Activated T-helper 1 cell treated with anti-CD3 and anti-CD28 coated beads, Interleukin-12 subunit alpha, Interleukin-12 subunit beta, Interleukin-2, Interleukin-4 antibody, amounts not matched to agents 30 ng/mL and 10 ng/mL and 1 ng/mL, durations not matched to agents 14 hours and 24 hours and 36 hours (primary cell): ENCODE measurements at regions not wholly inside any gene's neighbourhood (a gene's known extent, or its start where the extent isn't known, plus 50 kb on each side); places are given as distances from the start of the nearest gene placed in this dataset.
"Not testable (repeated sequence)": the region's sequence is repeated elsewhere in the genome, so short reads cannot be mapped to it uniquely, and the experiment has no call there.

Source experiments
- DNase-seq: peaks from one replicate; pipeline ENCODE4 v3.0.0; 2021; ENCODE audit warnings: low spot score
- H3K27ac Mint-ChIP-seq: one replicate; pipeline ENCODE4 v1.8.0; 2021; ENCODE audit warnings: mild to moderate bottlenecking, mixed read lengths
- H3K27me3 Mint-ChIP-seq: one replicate; pipeline ENCODE4 v1.8.0; 2022; ENCODE audit warnings: mild to moderate bottlenecking, moderate library complexity, mixed read lengths; ENCODE audit not compliant: insufficient read depth
- H3K36me3 Mint-ChIP-seq: one replicate; pipeline ENCODE4 v1.8.0; 2021; ENCODE audit warnings: low read depth, mixed read lengths
- H3K4me1 Mint-ChIP-seq: one replicate; pipeline ENCODE4 v1.8.0; 2021; ENCODE audit warnings: low read depth, mixed read lengths
- H3K4me3 Mint-ChIP-seq: one replicate; pipeline ENCODE4 v1.8.0; 2021; ENCODE audit warnings: mild to moderate bottlenecking, moderate library complexity, mixed read lengths
- H3K9me3 Mint-ChIP-seq: one replicate; pipeline ENCODE4 v1.8.0; 2021; ENCODE audit warnings: mixed read lengths
- intact Hi-C: fragments of 100-400 bp; cut with micrococcal nuclease; formaldehyde crosslinking; loops from one replicate; pipeline ENCODE4 v1.15.1; 2024

DNA sequence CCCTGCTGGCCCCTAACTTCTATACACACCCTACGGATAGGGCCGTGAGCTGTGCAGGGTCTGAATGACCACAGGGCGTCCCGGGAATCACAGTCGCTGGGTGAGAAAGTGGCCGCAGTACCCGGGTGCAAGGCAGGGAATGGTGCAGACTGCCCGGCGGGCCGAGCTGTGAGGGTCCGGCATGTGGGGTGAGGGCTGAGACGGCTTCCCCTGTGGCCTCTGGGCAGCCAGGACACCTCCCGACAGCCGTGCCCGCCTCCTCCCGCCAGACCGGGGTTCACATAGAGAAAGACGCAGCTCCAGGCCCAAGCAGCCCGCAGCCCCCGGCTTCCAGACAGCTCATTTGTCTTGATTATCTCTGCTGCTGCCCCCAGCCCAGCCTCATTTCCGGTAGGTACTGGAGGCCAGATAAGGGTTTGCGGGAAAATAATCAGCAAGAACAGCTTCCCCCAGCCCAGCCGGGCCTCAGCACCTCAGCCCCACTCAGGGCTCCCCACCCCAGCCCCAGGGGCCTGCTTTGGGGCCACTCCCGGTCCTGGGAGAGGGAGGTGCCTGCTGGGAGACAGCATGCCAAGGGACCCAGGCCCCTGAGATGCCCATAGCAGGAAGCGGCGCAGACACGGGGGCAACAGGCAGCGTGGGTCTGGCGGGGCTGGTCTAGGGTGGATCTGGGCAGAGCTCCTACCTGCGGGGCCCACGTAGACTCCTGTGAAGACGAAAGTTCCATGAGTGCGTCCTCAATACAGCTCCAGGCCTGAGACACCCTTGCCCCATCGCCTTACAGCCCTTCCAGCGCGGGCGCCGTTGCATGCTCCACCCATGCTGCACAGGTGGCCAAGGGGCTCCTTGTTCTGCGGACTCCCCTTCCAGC lies 123.1 kb downstream of the BRD1 start:
- H3K4me3 Mint-ChIP-seq, result no peak overlapping the region
- intact Hi-C loops, result no loop called here
- H3K4me1 Mint-ChIP-seq, result no peaks in the 10 kb centered on the region
- no peak for DNase-seq
- no peaks in the 10 kb centered on the region for H3K36me3 Mint-ChIP-seq
- H3K27ac Mint-ChIP-seq, result no peak overlapping the region
- peaks cover 11% of the 10 kb centered on the region for H3K27me3 Mint-ChIP-seq
- peaks cover 13% of the 10 kb centered on the region for H3K9me3 Mint-ChIP-seq

- no peaks in the 10 kb centered on the region for H3K4me1 Mint-ChIP-seq
- peaks cover 13% of the 10 kb centered on the region for H3K9me3 Mint-ChIP-seq
- H3K27me3 Mint-ChIP-seq, result peaks cover 11% of the 10 kb centered on the region
- no peak for DNase-seq
- H3K36me3 Mint-ChIP-seq, result no peaks in the 10 kb centered on the region
- intact Hi-C loops, result no loop called here
- no peak overlapping the region for H3K4me3 Mint-ChIP-seq
- H3K27ac Mint-ChIP-seq, result no peak overlapping the region
Measured at GRCh38 chr22:49703990-49704344, 123.7 kb downstream of the BRD1 start.

DNA sequence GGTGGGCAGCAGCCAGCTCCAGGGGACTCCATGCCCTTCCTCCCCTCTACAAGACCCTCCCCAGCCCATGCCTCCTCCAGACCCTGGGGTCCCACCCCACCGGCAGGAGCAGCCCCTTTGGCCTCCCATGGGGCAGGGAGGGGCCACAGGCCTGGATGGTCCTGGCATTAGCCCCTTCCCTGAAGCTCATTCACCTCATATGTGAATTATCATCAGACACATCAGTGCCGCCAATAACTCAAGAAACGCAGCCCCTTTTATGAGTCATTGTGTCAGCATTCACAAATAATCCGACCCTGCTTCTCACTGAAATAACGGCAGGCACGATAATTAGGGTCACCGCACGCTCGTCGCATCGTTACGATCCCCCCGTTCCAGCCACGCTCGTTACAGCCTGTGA lies 124.2 kb downstream of the BRD1 start:
- no peaks in the 10 kb centered on the region for H3K36me3 Mint-ChIP-seq
- H3K27ac Mint-ChIP-seq, result no peak overlapping the region
- H3K4me3 Mint-ChIP-seq, result no peak overlapping the region
- intact Hi-C loops, result no loop called here
- no peak for DNase-seq
- peaks cover 11% of the 10 kb centered on the region for H3K27me3 Mint-ChIP-seq
- H3K9me3 Mint-ChIP-seq, result peaks cover 13% of the 10 kb centered on the region
- H3K4me1 Mint-ChIP-seq, result no peaks in the 10 kb centered on the region

DNA sequence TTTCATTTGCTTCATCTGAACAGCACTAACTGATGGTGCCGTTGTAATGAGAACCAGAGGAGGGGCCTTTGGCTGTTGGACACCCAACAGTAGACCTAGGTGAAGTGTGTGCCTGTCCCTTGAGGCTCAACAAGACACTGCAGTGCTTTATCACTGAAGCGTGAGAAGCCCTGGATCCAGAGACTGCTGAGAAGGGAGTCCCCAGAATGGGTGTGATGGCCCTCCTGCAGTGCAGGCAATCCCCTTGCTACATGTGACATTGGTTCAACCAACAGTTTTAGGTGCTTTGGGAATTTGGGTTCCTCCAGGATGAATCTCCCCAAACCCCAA lies 125.6 kb downstream of the BRD1 start:
- no peak for DNase-seq
- H3K4me3 Mint-ChIP-seq, result no peak overlapping the region
- H3K4me1 Mint-ChIP-seq, result no peaks in the 10 kb centered on the region
- intact Hi-C loops, result no loop called here
- H3K27me3 Mint-ChIP-seq, result peaks cover 8% of the 10 kb centered on the region
- H3K9me3 Mint-ChIP-seq, result peaks cover 23% of the 10 kb centered on the region
- no peak overlapping the region for H3K27ac Mint-ChIP-seq
- no peaks in the 10 kb centered on the region for H3K36me3 Mint-ChIP-seq

DNA sequence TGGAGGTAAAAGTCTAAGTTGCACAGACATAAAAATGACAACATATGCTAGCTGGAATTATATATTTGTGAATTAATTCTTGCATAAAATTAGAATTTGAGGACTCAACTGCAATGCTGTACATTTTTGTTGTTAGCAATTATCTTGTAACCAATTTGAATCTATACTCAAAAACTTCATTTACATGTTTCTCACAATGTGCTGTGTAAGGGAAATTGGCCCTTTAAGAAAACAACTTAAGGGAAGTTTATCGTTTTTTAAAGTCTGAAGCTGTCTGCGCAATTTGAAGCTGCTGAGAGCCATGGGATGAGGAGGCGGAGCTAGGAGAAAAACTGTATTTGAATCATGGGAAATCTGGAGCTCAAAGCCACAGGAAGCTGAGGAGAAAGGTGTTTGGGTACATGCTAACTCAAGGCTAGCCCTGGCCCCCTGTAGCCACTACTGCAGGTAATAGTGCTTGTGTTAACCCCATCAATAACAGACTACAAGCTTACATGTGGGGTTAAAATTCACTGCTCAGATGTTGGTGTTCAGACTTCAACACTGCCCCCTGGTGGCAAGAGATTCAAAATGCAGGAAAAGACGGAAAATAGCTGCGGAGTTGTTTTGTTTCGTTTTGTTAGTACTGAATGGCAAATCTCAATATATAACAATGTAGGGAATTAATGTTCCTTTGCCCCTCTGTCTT lies 126.1 kb downstream of the BRD1 start:
- Mint-ChIP-seq H3K27ac (no peak overlapping the region), H3K36me3 (no peaks in the 10 kb centered on the region), H3K27me3 (peaks cover 6% of the 10 kb centered on the region), H3K9me3 (peaks cover 25% of the 10 kb centered on the region), H3K4me3 (no peak overlapping the region), H3K4me1 (no peaks in the 10 kb centered on the region)
- intact Hi-C loops, result no loop called here
- DNase-seq, result no peak

DNA sequence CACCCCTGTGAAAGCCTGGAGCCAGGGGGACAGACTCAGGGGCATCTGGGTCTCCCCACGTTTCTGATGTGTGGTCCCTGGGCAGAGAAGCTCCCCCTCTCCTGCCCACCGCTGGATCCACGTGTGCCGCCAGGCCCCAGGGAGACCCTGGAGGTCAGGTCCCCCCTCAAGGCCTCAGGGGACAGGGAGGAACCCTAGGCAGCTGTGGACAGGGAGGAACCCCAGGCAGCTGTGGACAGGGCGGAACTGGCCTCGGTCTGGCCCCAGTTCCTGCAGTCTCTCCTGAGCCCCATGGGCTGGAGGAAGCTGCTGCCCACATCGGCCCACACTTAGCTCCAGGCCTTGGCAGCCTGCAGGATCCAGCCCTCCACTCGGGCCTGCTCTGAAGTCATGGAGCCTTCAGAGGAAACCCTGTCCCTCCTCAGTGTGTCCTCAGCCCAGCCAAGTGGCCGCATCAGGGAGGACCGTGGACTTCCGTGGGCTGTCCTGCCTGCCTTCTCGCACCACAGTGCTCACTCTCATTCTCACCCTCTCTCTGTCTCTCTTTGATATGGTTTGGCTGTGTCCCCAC lies 127.7 kb downstream of the BRD1 start:
- no peak for DNase-seq
- H3K9me3 Mint-ChIP-seq, result peaks cover 25% of the 10 kb centered on the region
- no peaks in the 10 kb centered on the region for H3K4me1 Mint-ChIP-seq
- peaks cover 2% of the 10 kb centered on the region for H3K27me3 Mint-ChIP-seq
- no peak overlapping the region for H3K4me3 Mint-ChIP-seq
- no peaks in the 10 kb centered on the region for H3K36me3 Mint-ChIP-seq
- no peak overlapping the region for H3K27ac Mint-ChIP-seq
- intact Hi-C loops, result no loop called here

DNA sequence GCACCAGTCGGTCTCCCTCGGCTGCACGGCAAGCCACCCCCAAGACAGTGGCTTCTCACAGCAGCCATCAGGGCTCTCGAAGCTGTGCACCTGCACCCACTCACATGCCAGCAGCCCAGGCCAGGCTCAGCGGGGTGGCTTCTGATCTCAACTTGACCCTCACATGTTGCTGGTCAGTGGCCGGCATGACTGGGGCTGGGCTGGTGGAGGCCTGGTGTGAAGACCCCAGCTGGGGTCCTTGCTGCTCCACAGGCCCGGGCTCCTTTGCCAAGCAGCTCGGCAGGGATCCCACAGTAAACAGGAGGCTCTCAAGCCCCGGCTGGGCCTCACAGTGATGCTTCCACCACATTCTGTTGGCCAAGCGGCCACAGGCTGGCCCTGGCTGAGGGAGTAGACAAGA lies 128.2 kb downstream of the BRD1 start:
- Mint-ChIP-seq H3K4me3 (no peak overlapping the region), H3K9me3 (peaks cover 25% of the 10 kb centered on the region), H3K4me1 (no peaks in the 10 kb centered on the region), H3K36me3 (no peaks in the 10 kb centered on the region), H3K27me3 (peaks cover 2% of the 10 kb centered on the region), H3K27ac (no peak overlapping the region)
- intact Hi-C loops, result no loop called here
- DNase-seq, result no peak

- H3K27me3 Mint-ChIP-seq, H3K36me3 Mint-ChIP-seq, DNase-seq, H3K4me3 Mint-ChIP-seq, H3K27ac Mint-ChIP-seq, H3K4me1 Mint-ChIP-seq, intact Hi-C loops: not testable (repeated sequence)
- peaks cover 25% of the 10 kb centered on the region for H3K9me3 Mint-ChIP-seq
Measured at GRCh38 chr22:49698616-49699015, 129.1 kb downstream of the BRD1 start.

- peaks cover 20% of the 10 kb centered on the region for H3K9me3 Mint-ChIP-seq
- peaks cover 2% of the 10 kb centered on the region for H3K27me3 Mint-ChIP-seq
- H3K27ac Mint-ChIP-seq, result no peak overlapping the region
- no peaks in the 10 kb centered on the region for H3K4me1 Mint-ChIP-seq
- no peak overlapping the region for H3K4me3 Mint-ChIP-seq
- intact Hi-C loops, result no loop called here
- no peak for DNase-seq
- no peaks in the 10 kb centered on the region for H3K36me3 Mint-ChIP-seq
Measured at GRCh38 chr22:49697047-49697446, 130.6 kb downstream of the BRD1 start.

DNA sequence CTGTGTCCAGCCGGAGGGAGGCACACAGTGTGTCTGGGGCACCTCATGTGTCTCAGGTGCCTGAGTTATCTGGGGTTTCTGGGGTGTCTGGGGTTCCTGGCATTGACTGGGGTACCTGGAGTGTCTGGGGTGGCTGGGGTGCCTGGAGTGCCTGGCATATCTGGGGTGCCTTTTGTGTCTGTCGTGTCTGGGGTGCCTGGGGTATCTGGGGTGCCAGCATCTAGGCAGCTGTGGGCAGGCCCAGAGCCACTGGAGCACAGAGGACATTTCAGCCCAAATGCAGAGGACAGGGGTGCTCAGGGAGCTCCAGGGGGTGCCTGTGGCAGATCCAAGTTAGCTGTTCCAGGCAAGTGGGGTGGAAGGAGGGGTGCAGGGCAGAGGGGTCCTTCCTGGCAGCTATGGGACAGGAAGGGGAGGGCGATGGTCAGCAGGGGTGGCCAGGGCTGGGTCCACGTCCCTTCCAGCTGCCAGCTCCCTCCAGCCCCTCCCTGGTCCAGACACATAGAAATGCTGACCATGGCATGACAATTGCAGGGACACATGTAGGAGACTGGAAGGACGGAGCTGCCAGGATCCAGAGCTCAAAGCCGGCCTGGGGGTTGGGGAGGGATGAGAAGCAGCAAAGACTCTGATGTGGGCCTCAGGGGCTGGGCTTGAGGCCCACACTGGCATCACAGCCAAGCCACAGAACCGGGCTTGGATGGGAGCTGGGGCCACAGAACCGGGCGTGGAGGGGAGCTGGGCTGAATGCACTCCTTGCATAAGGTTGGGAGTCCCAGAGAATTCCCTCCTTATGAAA lies 133.0 kb downstream of the BRD1 start:
- intact Hi-C loops, result no loop called here
- Mint-ChIP-seq H3K4me1 (no peaks in the 10 kb centered on the region), H3K9me3 (peaks cover 12% of the 10 kb centered on the region), H3K27ac (no peak overlapping the region), H3K4me3 (no peak overlapping the region), H3K36me3 (no peaks in the 10 kb centered on the region), H3K27me3 (peaks cover 2% of the 10 kb centered on the region)
- DNase-seq, result no peak

DNA sequence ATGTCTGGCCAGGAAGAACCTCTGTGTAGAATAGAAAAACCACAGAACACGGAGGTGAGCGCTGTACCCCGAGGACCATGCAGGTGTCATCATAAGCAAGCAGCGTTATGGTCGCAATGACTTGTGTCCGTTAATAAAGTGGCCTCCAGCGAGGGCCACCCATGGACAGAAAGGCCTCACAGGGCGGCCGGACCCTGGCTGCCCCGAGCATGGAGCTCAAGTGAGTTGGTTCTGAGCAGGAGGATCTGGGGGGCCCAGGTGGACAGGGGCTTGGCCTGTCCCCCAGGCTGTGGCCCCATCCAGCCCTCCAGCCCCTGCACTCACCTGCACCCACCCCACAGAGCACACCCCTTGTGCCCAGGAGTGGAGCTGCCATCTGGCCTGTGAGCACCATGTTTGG lies 133.8 kb downstream of the BRD1 start:
- intact Hi-C loops, result no loop called here
- DNase-seq, result no peak
- Mint-ChIP-seq H3K36me3 (no peaks in the 10 kb centered on the region), H3K27ac (no peak overlapping the region), H3K4me3 (no peak overlapping the region), H3K27me3 (peaks cover 2% of the 10 kb centered on the region), H3K4me1 (no peaks in the 10 kb centered on the region), H3K9me3 (peaks cover 12% of the 10 kb centered on the region)

DNA sequence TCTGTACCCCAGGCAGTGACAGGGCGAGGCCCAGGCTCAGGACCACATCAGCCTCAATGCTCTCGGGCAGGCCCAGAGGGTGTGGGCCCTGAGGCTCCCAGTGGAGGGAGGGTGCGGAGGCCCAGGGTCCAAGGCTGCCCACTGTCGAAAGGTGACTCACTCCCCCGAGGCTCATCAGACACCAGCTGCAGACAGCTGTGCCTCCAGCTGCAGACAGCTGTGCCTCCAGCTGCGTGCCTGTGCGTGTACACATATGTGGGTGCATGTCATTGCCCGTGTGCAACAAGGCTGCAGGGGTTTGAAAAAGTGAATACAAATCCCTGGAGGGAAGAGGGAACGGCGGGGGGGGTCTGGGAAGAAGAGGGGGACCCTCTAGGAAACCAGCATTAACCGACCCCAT lies 134.3 kb downstream of the BRD1 start:
- Mint-ChIP-seq H3K4me1 (no peaks in the 10 kb centered on the region), H3K9me3 (peaks cover 12% of the 10 kb centered on the region), H3K27ac (no peak overlapping the region), H3K4me3 (no peak overlapping the region), H3K36me3 (no peaks in the 10 kb centered on the region), H3K27me3 (peaks cover 2% of the 10 kb centered on the region)
- no peak for DNase-seq
- intact Hi-C loops, result no loop called here
